DMS 273 (cell line): ENCODE measurements at regions not wholly inside any gene's neighbourhood (a gene's known extent, or its start where the extent isn't known, plus 50 kb on each side); places are given as distances from the start of the nearest gene placed in this dataset.
"Not testable (repeated sequence)": the region's sequence is repeated elsewhere in the genome, so short reads cannot be mapped to it uniquely, and the experiment has no call there.

Source experiments
- DNase-seq: peaks from one replicate; lab custom pipeline; 2025; ENCODE audit not compliant: unreplicated experiment; lab: John Stamatoyannopoulos, UW

GRCh38 chr6:21741221-21742109 is 147.9 kb downstream of the SOX4 start:
- peak; percentile 17 for DNase-seq

- peak; percentile 17 for DNase-seq
Measured at GRCh38 chr6:21742238-21742660, 148.7 kb downstream of the SOX4 start.

- no peak for DNase-seq
Measured at GRCh38 chr6:21744331-21744730, 150.8 kb downstream of the SOX4 start.

GRCh38 chr6:21745543-21746337 is 152.2 kb downstream of the SOX4 start:
- DNase-seq: no peak

GRCh38 chr6:21747441-21747840 is 153.9 kb downstream of the SOX4 start:
- DNase-seq: no peak

GRCh38 chr6:21748343-21749056 is 154.9 kb downstream of the SOX4 start:
- DNase-seq: peak; percentile 89

GRCh38 chr6:21749754-21750153 is 156.2 kb downstream of the SOX4 start:
- DNase-seq: peak; percentile 20

- peak; percentile 12 for DNase-seq
Measured at GRCh38 chr6:21750575-21750974, 157.0 kb downstream of the SOX4 start.

GRCh38 chr6:21751608-21752007 is 158.1 kb downstream of the SOX4 start:
- DNase-seq: no peak

GRCh38 chr6:21752054-21752811 is 158.7 kb downstream of the SOX4 start:
- no peak for DNase-seq

GRCh38 chr6:21753241-21754108 is 159.9 kb downstream of the SOX4 start:
- DNase-seq: no peak

GRCh38 chr6:21754891-21755290 is 161.3 kb downstream of the SOX4 start:
- DNase-seq: no peak

GRCh38 chr6:21756487-21756886 is 162.9 kb downstream of the SOX4 start:
- DNase-seq: no peak

GRCh38 chr6:21757392-21757791 is 163.8 kb downstream of the SOX4 start:
- DNase-seq: not testable (repeated sequence)

- no peak for DNase-seq
Measured at GRCh38 chr6:21759721-21760120, 166.2 kb downstream of the SOX4 start.

GRCh38 chr6:21761053-21761730 is 167.6 kb downstream of the SOX4 start:
- not testable (repeated sequence) for DNase-seq

- no peak for DNase-seq
Measured at GRCh38 chr6:21764989-21765388, 171.4 kb downstream of the SOX4 start.

GRCh38 chr6:21767891-21768648 is 174.5 kb downstream of the SOX4 start:
- DNase-seq: no peak
